H1 (cell line): ENCODE measurements at regions not wholly inside any gene's neighbourhood (a gene's known extent, or its start where the extent isn't known, plus 50 kb on each side); places are given as distances from the start of the nearest gene placed in this dataset.

Source experiments
- ATF3 ChIP-seq: IDR thresholded peaks from 2 replicates; pipeline ENCODE4 v1.6.1; 2011; ENCODE audit warnings: low read depth, mild to moderate bottlenecking, low read length; ENCODE audit not compliant: insufficient read depth
- CEBPB ChIP-seq: IDR thresholded peaks from 2 replicates; pipeline ENCODE4 v1.6.1; 2012; ENCODE audit warnings: low read depth, low read length
- CREB1 ChIP-seq: IDR thresholded peaks from 2 replicates; pipeline ENCODE4 v1.6.1; 2012; ENCODE audit warnings: inconsistent platforms
- EP300 ChIP-seq, 2 experiments: IDR thresholded peaks; 1 replicate in 1 of 2; 2 replicates in 1 of 2; pipeline ENCODE4 v1.6.1; 2011 to 2012; ENCODE audit warnings: low read depth in 2 of 2, low read length in 2 of 2, mild to moderate bottlenecking in 2 of 2, borderline replicate concordance in 1 of 2, inconsistent platforms in 1 of 2, moderate library complexity in 1 of 2
- GABPA ChIP-seq: IDR thresholded peaks from 2 replicates; pipeline ENCODE4 v1.6.1; 2011; ENCODE audit warnings: mild to moderate bottlenecking, low read length, moderate library complexity, borderline replicate concordance; ENCODE audit not compliant: insufficient read depth
- GTF2F1 ChIP-seq: IDR thresholded peaks from 2 replicates; pipeline ENCODE4 v1.6.1; 2012; ENCODE audit warnings: low read depth, low read length, improper control_type of control experiment, borderline replicate concordance
- MAX ChIP-seq: IDR thresholded peaks from 2 replicates; pipeline ENCODE4 v1.6.1; 2012; ENCODE audit warnings: inconsistent platforms
- POLR2A ChIP-seq, 2 experiments: IDR thresholded peaks; 1 replicate in 1 of 2; 2 replicates in 1 of 2; pipeline ENCODE4 v1.6.1; 2011; ENCODE audit warnings: low read depth in 2 of 2, low read length in 2 of 2, mild to moderate bottlenecking in 2 of 2; ENCODE audit errors: control extremely low read depth in 1 of 2
- RBBP5 ChIP-seq: IDR thresholded peaks from 2 replicates; pipeline ENCODE4 v1.7.1; 2012; ENCODE audit warnings: low read depth, mild to moderate bottlenecking, inconsistent platforms, low read length, moderate library complexity, borderline replicate concordance
- TAF1 ChIP-seq: IDR thresholded peaks from 2 replicates; pipeline ENCODE4 v1.6.1; 2011; ENCODE audit warnings: mild to moderate bottlenecking, low read depth, low read length
- TF ChIP-seq, protein P1 (sequence below), 3 experiments: IDR thresholded peaks; 1 replicate in 2 of 3; 2 replicates in 1 of 3; pipeline versions ENCODE4 v1.5.1 to v1.6.1; 2011; ENCODE audit warnings: low read length in 3 of 3, mild to moderate bottlenecking in 3 of 3, inconsistent platforms in 2 of 3, low read depth in 1 of 3, moderate library complexity in 1 of 3; ENCODE audit not compliant: insufficient read depth in 1 of 3; ENCODE audit errors: control extremely low read depth in 1 of 3

- TF ChIP-seq EP300 (IDR thresholded peaks at IDR 0.05; ENCODE audit: borderline replicate concordance in 1 of 2, low read depth in 2 of 2, low read length in 2 of 2) (no peak), RBBP5 (no peak), GABPA (no peak), MAX (no peak), POLR2A (IDR thresholded peaks at IDR 0.05; ENCODE audit: control extremely low read depth in 1 of 2, low read depth in 2 of 2, low read length in 2 of 2) (no peak), CREB1 (no peak), GTF2F1 (no peak), ATF3 (no peak), TAF1 (no peak), CEBPB (no peak)
- TF ChIP-seq, protein P1, sequence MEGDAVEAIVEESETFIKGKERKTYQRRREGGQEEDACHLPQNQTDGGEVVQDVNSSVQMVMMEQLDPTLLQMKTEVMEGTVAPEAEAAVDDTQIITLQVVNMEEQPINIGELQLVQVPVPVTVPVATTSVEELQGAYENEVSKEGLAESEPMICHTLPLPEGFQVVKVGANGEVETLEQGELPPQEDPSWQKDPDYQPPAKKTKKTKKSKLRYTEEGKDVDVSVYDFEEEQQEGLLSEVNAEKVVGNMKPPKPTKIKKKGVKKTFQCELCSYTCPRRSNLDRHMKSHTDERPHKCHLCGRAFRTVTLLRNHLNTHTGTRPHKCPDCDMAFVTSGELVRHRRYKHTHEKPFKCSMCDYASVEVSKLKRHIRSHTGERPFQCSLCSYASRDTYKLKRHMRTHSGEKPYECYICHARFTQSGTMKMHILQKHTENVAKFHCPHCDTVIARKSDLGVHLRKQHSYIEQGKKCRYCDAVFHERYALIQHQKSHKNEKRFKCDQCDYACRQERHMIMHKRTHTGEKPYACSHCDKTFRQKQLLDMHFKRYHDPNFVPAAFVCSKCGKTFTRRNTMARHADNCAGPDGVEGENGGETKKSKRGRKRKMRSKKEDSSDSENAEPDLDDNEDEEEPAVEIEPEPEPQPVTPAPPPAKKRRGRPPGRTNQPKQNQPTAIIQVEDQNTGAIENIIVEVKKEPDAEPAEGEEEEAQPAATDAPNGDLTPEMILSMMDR (IDR thresholded peaks at IDR 0.05; ENCODE audit: control extremely low read depth in 1 of 3, insufficient read depth in 1 of 3, low read depth in 1 of 3, low read length in 3 of 3) = no peak
Measured at GRCh38 chr20:23162887-23163286, 76.8 kb upstream of the CD93 start.
